Heart right ventricle (tissue), 16 donors: ENCODE measurements at regions not wholly inside any gene's neighbourhood (a gene's known extent, or its start where the extent isn't known, plus 50 kb on each side); places are given as distances from the start of the nearest gene placed in this dataset.
A peak's percentile ranks its signal among the peaks of the same experiment; 100 is the strongest.

Experiments
- ATAC-seq, 8 donors: fragments of 200-7000 bp; cut with Tn5 transposase; one replicate each; pipeline ENCODE4 v1.9.1; 2020; ENCODE audit warnings: mild to moderate bottlenecking in 8 of 8, moderate library complexity in 8 of 8, moderate number of reproducible peaks in 1 of 8
- DNase-seq, 2 donors: peaks; one replicate each; pipeline ENCODE4 v3.0.0-alpha.2; 2020
- H3K27ac ChIP-seq, 10 donors: fragments of 200-600 bp; sonication (generic) in 2 of 10; one replicate each; pipeline versions ENCODE4 v1.5.0 to v1.8.0; 2020 to 2022; ENCODE audit warnings: mild to moderate bottlenecking in 3 of 10
- H3K27me3 ChIP-seq, 7 donors: fragments of 200-600 bp; one replicate each; pipeline ENCODE4 v1.8.0; 2021 to 2022; ENCODE audit warnings: mild to moderate bottlenecking in 2 of 7
- H3K36me3 ChIP-seq, 9 donors: fragments of 200-600 bp; sonication (generic) in 1 of 9; one replicate each; pipeline versions ENCODE4 v1.5.0 to v1.8.0; 2020 to 2022; ENCODE audit warnings: mild to moderate bottlenecking in 2 of 9
- H3K4me1 ChIP-seq, 9 donors: fragments of 200-600 bp; sonication (generic) in 1 of 9; one replicate each; pipeline versions ENCODE4 v1.5.0 to v1.8.0; 2020 to 2022; ENCODE audit warnings: mild to moderate bottlenecking in 4 of 9
- H3K4me3 ChIP-seq, 10 donors: fragments of 200-600 bp; sonication (generic) in 2 of 10; one replicate each; pipeline versions ENCODE4 v1.5.0 to v1.8.0; 2020 to 2022; ENCODE audit warnings: mild to moderate bottlenecking in 7 of 10, moderate library complexity in 2 of 10
- H3K9me3 ChIP-seq, 11 donors: fragments of 200-600 bp in 10 of 11; sonication (generic) in 2 of 11; one replicate each; pipeline versions ENCODE4 v1.5.0 to v1.8.0; 2013 to 2022; ENCODE audit warnings: mild to moderate bottlenecking in 2 of 11, control low read depth in 1 of 11, moderate library complexity in 1 of 11
- WGBS, 2 donors: extraction: QIAGEN DNeasy Blood & Tissue Kit; methylation state at CpG; one replicate each; pipeline ENCODE4 v1.1.7; 2013; ENCODE audit warnings: inconsistent platforms in 1 of 2; 5-methylcytosine and 5-hydroxymethylcytosine counted together
- intact Hi-C, 10 donors: fragments of 100-400 bp; cut with DNase I; formaldehyde crosslinking; loops; one replicate each; pipeline versions ENCODE4 v1.11.1 to v1.14.2; 2022
- TF ChIP-seq, protein P1 (sequence below), 9 donors: fragments of 200-600 bp; sonication (generic) in 2 of 9; IDR thresholded peaks; one replicate each; pipeline versions ENCODE4 v1.5.0 to v1.8.0; 2021 to 2022; ENCODE audit warnings: antibody characterized with exemption in 9 of 9, mild to moderate bottlenecking in 5 of 9, moderate library complexity in 1 of 9
- donor health status: Arrhythmogenic right ventricular cardiomyopathy.
- donor health status: ischemic (EF 13 %, LVEDD 7.1; RV severe dilation, severe dysfunction).
- donor health status: healthy with polysubstance abuse.
- donor health status: DM: no; HTN: yes; CAD: no.
- donor health status: DM: no; HTN: no; CAD: no.
- donor health status: ischemic (EF 25% LVEDD 6.9; RV normal size, moderate dysfunction).
- donor health status: ischemic (EF 25% LVEDD 5.7; RV mildly dilated, moderate dysfunction).
- donor health status: healthy.
- donor health status: DM: yes; HTN: yes; CAD: no.
- donor health status: Ischemic cardiomyopathy.
- donor health status: ischemic (EF 35%, LVEDD 5.7; RV mildly dilated, moderate dysfunction).
- donor health status: nonischemic (EF 11% LVEDD 7.7; RV severe dilation, severe dysfunction).
- donor health status: DM: yes; HTN: yes; CAD: no.
- donor health status: PGD.
- donor health status: ischemic (EF 29% LVEDD 5.4; RV normal size, mild dysfunction).
- donor health status: nonischemic (EF 23%, LVEDD 6.1; RV moderate dilation, normal function).

DNA sequence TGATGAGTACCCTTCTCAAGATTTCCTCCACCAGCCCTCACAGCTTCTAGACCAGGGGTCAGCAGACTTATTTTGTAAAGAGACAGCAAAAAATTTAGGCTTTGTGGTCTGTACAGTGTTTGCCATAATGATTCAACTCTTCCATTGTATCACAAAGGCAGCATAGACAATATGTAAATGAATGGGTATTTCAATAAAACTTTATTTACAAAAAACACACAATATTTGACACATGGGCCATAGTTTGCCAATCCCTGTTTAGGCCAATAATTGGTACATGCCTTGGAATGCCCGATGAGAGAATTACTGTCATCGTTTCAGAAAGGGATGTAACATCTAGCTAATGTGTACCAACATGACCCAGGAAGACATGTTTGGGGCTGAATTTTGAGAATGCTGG, 178.9 kb upstream of the GALNT2 start:
- ATAC-seq (no peak), DNase-seq (no peak)
- Histone ChIP-seq H3K4me3 (no peak overlapping the region), H3K27me3 (no peaks in the 10 kb centered on the region), H3K36me3 (no peaks in the 10 kb centered on the region), H3K4me1 (peaks cover 0 to 25% (median 3%) of the 10 kb centered on the region in 9 donors), H3K27ac (peak overlapping the region; percentile 60 to 86 (median 71)), H3K9me3 (no peaks in the 10 kb centered on the region)
- 85 to 96% methylated on average over 2 of the region's 2 CpGs for WGBS, 2 donors
- intact Hi-C loops: loop anchor here in 1 of 10 donors (5.0 kb wide), 1 partner anchor 179 kb away; the partner anchor contains the start of gene GALNT2
- TF ChIP-seq, protein P1, sequence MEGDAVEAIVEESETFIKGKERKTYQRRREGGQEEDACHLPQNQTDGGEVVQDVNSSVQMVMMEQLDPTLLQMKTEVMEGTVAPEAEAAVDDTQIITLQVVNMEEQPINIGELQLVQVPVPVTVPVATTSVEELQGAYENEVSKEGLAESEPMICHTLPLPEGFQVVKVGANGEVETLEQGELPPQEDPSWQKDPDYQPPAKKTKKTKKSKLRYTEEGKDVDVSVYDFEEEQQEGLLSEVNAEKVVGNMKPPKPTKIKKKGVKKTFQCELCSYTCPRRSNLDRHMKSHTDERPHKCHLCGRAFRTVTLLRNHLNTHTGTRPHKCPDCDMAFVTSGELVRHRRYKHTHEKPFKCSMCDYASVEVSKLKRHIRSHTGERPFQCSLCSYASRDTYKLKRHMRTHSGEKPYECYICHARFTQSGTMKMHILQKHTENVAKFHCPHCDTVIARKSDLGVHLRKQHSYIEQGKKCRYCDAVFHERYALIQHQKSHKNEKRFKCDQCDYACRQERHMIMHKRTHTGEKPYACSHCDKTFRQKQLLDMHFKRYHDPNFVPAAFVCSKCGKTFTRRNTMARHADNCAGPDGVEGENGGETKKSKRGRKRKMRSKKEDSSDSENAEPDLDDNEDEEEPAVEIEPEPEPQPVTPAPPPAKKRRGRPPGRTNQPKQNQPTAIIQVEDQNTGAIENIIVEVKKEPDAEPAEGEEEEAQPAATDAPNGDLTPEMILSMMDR (IDR thresholded peaks at IDR 0.05): no peak

DNA sequence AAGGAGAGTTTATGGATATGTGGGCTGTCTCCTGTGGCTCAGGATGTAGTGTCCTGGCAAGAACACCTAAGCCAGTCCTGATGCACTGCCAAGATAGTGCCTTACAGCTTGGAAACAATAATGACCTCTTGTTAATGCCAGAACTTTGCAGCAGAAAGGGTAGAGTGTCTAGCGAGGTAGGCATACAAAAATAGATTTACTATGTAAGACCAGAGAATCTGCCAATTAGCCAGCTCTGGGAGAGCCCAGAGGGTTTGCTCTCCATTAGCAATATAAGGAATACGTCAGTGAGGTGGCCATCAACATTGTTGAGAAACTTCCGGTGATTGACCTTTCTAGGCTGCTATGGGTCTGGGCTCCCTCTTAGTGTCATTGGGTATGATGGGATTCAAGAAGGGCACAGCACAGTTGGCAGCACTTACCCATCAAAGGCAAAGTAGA, 178.5 kb upstream of the GALNT2 start:
- Histone ChIP-seq H3K9me3 (no peaks in the 10 kb centered on the region), H3K27me3 (peaks cover 0 to 2% (median 0%) of the 10 kb centered on the region in 7 donors), H3K4me3 (no peak overlapping the region), H3K27ac (peak overlapping the region; percentile 60 to 86 (median 71)), H3K36me3 (no peaks in the 10 kb centered on the region), H3K4me1 (peaks cover 0 to 25% (median 3%) of the 10 kb centered on the region in 9 donors)
- DNase-seq: no peak
- peak in 7 of 8 donors; percentile 46 to 83 (median 73) for ATAC-seq
- WGBS, 2 donors: 58 to 60% methylated on average over 3 of the region's 3 CpGs
- intact Hi-C loops: loop anchor here in 1 of 10 donors (5.0 kb wide), 1 partner anchor 179 kb away; the partner anchor contains the start of gene GALNT2
- TF ChIP-seq, protein P1 (IDR thresholded peaks at IDR 0.05): no peak

DNA sequence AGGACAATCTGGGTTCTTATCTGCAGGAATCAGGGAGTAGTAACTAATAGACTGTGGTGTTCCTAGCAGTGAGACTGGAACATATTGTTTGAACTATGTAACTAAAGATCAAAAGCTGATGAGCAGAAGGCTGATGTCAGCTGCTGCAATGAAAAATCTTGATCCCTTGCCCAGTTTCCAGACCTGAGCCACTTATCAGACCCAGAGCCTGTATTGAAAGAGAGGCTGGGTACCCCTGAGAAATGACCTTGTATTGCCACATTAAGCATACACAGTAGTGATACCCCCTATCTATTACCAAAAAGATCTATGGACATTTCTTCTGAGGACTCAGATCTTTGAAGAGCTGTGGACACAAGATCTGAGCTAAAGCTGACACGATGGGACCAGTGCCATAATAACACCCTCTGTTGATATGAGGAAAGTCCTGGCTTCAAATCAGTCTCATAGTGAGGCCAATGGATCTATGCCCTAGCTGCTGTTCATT, 178.0 kb upstream of the GALNT2 start:
- no peaks in the 10 kb centered on the region for H3K36me3 ChIP-seq
- H3K27ac ChIP-seq: peak overlapping the region; percentile 60 to 86 (median 71)
- TF ChIP-seq, protein P1 (IDR thresholded peaks at IDR 0.05): no peak
- intact Hi-C loops: loop anchor here in 1 of 10 donors (5.0 kb wide), 1 partner anchor 178 kb away; the partner anchor contains the start of gene GALNT2
- peaks cover 0 to 6% (median 0%) of the 10 kb centered on the region in 7 donors for H3K27me3 ChIP-seq
- H3K4me3 ChIP-seq: no peak overlapping the region
- H3K4me1 ChIP-seq: peaks cover 0 to 25% (median 3%) of the 10 kb centered on the region in 9 donors
- DNase-seq: no peak
- H3K9me3 ChIP-seq: no peaks in the 10 kb centered on the region
- WGBS, 2 donors: 33 to 58% methylated on average over 1 of the region's 1 CpG
- peak in 7 of 8 donors; percentile 8 to 73 (median 58) for ATAC-seq

DNA sequence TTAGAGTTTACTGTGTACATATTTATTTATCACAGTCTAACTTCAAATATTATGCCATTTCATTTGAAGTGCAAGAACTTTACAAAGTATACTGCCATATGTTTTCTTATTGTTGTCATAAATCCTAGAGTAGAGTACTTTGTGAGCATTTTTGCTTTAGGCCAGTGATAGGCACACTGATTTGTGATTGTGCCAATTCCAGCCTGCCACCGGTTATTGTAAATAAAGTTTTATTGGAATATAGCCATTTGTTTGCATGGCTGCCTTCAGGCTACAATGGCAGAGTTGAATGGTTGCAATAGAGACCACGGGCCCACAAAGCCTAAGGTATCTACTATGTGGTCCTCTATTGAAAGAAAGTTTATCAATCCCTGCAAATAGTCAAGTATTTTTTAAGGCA, 175.8 kb upstream of the GALNT2 start:
- intact Hi-C loops: no loop called here
- H3K27ac ChIP-seq: no peak overlapping the region
- H3K27me3 ChIP-seq: peaks cover 0 to 6% (median 0%) of the 10 kb centered on the region in 7 donors
- DNase-seq (no peak), ATAC-seq (no peak)
- WGBS, 2 donors: 86 to 94% methylated on average over 2 of the region's 2 CpGs
- no peaks in the 10 kb centered on the region for H3K36me3 ChIP-seq
- peaks cover 0 to 25% (median 3%) of the 10 kb centered on the region in 9 donors for H3K4me1 ChIP-seq
- H3K4me3 ChIP-seq: no peak overlapping the region
- no peaks in the 10 kb centered on the region for H3K9me3 ChIP-seq
- TF ChIP-seq, protein P1 (IDR thresholded peaks at IDR 0.05): no peak
